CD4-positive, alpha-beta T cell treated with Interleukin-2 at 100 ng/mL for 4 hours (primary cell): ENCODE measurements at regions not wholly inside any gene's neighbourhood (a gene's known extent, or its start where the extent isn't known, plus 50 kb on each side); places are given as distances from the start of the nearest gene placed in this dataset.
"Not testable (repeated sequence)": the region's sequence is repeated elsewhere in the genome, so short reads cannot be mapped to it uniquely, and the experiment has no call there.

Experiments
- DNase-seq: peaks from one replicate; pipeline ENCODE4 v3.0.0-alpha.2; 2020; ENCODE audit warnings: low spot score

- no peak for DNase-seq
Measured at GRCh38 chr1:65527707-65528503, 107.4 kb downstream of the LEPR start.

- no peak for DNase-seq
Measured at GRCh38 chr1:65531972-65532570, 111.6 kb downstream of the LEPR start.

- no peak for DNase-seq
Measured at GRCh38 chr1:65535981-65536380, 115.5 kb downstream of the LEPR start.

GRCh38 chr1:65538086-65538485 lies 117.6 kb downstream of the LEPR start:
- DNase-seq = no peak

- no peak for DNase-seq
Measured at GRCh38 chr1:65538664-65539063, 118.2 kb downstream of the LEPR start.

GRCh38 chr1:65539266-65540131 lies 119.0 kb downstream of the LEPR start:
- DNase-seq = no peak

- DNase-seq = no peak
Measured at GRCh38 chr1:65541161-65541560, 120.7 kb downstream of the LEPR start.

GRCh38 chr1:65541865-65542264 lies 121.4 kb downstream of the LEPR start:
- DNase-seq = no peak

- DNase-seq = not testable (repeated sequence)
Measured at GRCh38 chr1:65542592-65542991, 122.1 kb downstream of the LEPR start.

GRCh38 chr1:65550306-65551010 lies 130.0 kb downstream of the LEPR start:
- DNase-seq = not testable (repeated sequence)

- DNase-seq = not testable (repeated sequence)
Measured at GRCh38 chr1:65552484-65552883, 132.0 kb downstream of the LEPR start.

- DNase-seq = not testable (repeated sequence)
Measured at GRCh38 chr1:65554086-65554764, 133.8 kb downstream of the LEPR start.

- DNase-seq = no peak
Measured at GRCh38 chr1:65554829-65555228, 134.4 kb downstream of the LEPR start.

GRCh38 chr1:65558215-65558614 lies 137.7 kb downstream of the LEPR start:
- no peak for DNase-seq

- no peak for DNase-seq
Measured at GRCh38 chr1:65564493-65564892, 144.0 kb downstream of the LEPR start.

GRCh38 chr1:65568285-65568684 lies 147.8 kb downstream of the LEPR start:
- DNase-seq = no peak

- no peak for DNase-seq
Measured at GRCh38 chr1:65572701-65573421, 152.4 kb downstream of the LEPR start.

GRCh38 chr1:65577278-65577677 lies 156.8 kb downstream of the LEPR start:
- no peak for DNase-seq

- not testable (repeated sequence) for DNase-seq
Measured at GRCh38 chr1:65577982-65578381, 157.5 kb downstream of the LEPR start.

GRCh38 chr1:65581119-65581518 lies 160.7 kb downstream of the LEPR start:
- DNase-seq = no peak

GRCh38 chr1:65584399-65584798 lies 163.9 kb downstream of the LEPR start:
- no peak for DNase-seq
